Parathyroid adenoma (tissue), 2 donors: ENCODE measurements at regions not wholly inside any gene's neighbourhood (a gene's known extent, or its start where the extent isn't known, plus 50 kb on each side); places are given as distances from the start of the nearest gene placed in this dataset.

Experiments
- H2AFZ ChIP-seq: fragments of 300-600 bp; sonication (generic); one replicate; pipeline ENCODE4 v1.7.0; 2017; ENCODE audit warnings: antibody characterized with exemption, mild to moderate bottlenecking
- H3K27ac ChIP-seq: fragments of 300-600 bp; sonication (generic); one replicate; pipeline ENCODE4 v1.7.0; 2017
- H3K27me3 ChIP-seq: fragments of 300-600 bp; sonication (generic); one replicate; pipeline ENCODE4 v1.7.0; 2017; ENCODE audit warnings: low read length; ENCODE audit not compliant: control insufficient read depth, insufficient read depth
- H3K36me3 ChIP-seq: fragments of 300-600 bp; sonication (generic); one replicate; pipeline ENCODE4 v1.7.0; 2017; ENCODE audit warnings: low read length; ENCODE audit not compliant: control insufficient read depth, insufficient read depth
- H3K4me1 ChIP-seq: fragments of 300-600 bp; sonication (generic); one replicate; pipeline ENCODE4 v1.7.0; 2017; ENCODE audit warnings: control low read depth
- H3K4me2 ChIP-seq: fragments of 300-600 bp; sonication (generic); one replicate; pipeline ENCODE4 v1.7.0; 2017; ENCODE audit warnings: low read length
- H3K4me3 ChIP-seq: fragments of 300-600 bp; sonication (generic); one replicate; pipeline ENCODE4 v1.7.0; 2017; ENCODE audit warnings: low read depth, low read length
- H3K79me2 ChIP-seq: fragments of 300-600 bp; sonication (generic); one replicate; pipeline ENCODE4 v1.7.0; 2017; ENCODE audit warnings: control low read depth
- H3K9ac ChIP-seq: fragments of 300-600 bp; sonication (generic); one replicate; pipeline ENCODE4 v1.7.0; 2017; ENCODE audit warnings: mild to moderate bottlenecking
- H3K9me3 ChIP-seq: fragments of 300-600 bp; sonication (generic); one replicate; pipeline ENCODE4 v1.7.0; 2017; ENCODE audit warnings: low read length; ENCODE audit not compliant: control insufficient read depth
- TF ChIP-seq, protein P1 (sequence below): fragments of 300-600 bp; sonication (generic); IDR thresholded peaks from one replicate; pipeline ENCODE4 v1.7.0; 2017; ENCODE audit warnings: antibody characterized with exemption, mild to moderate bottlenecking
- donor health status: primary hyperparathyroidism.

DNA sequence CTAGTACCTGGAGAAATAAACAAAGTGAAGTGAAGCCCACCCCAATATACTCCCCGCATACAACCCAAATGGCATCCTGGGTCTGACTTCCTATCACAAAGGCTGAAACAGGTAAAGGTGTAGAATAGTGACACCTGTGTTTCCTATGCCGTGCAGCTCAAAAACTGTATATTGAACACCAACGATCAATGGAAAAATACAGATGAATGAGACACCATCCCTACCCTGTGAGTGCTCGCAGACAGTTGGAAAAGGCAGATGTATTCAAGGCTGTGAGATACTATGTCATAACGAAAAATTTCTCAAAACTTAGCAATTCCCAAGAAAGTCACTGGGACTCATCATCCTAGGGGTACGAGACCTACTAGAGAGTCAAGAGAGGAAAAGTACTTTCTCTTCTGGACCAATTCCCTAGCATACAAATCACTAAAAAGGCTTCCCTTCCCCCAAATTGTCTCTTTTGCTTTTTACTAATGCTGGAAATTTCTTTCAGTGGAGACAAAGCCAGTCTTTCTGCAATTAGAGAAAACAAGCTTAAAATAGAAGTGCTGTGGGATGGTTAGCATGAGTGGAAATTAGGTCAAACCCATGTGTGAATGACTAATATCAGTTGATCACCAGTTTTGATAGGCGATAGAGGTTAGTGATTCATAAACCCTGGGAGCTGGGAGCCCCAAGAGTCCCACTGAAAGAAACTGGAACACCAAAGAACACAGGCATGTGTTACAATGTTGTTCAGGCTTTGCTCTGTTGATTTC is 249.7 kb downstream of the SPTSSA start:
- H3K4me2 ChIP-seq, result no peak overlapping the region
- no peaks in the 10 kb centered on the region for H3K27me3 ChIP-seq
- no peak overlapping the region for H3K4me3 ChIP-seq
- H3K36me3 ChIP-seq, result no peaks in the 10 kb centered on the region
- no peak overlapping the region for H3K27ac ChIP-seq
- H3K9me3 ChIP-seq, result no peaks in the 10 kb centered on the region
- no peaks in the 10 kb centered on the region for H3K79me2 ChIP-seq
- TF ChIP-seq, protein P1, sequence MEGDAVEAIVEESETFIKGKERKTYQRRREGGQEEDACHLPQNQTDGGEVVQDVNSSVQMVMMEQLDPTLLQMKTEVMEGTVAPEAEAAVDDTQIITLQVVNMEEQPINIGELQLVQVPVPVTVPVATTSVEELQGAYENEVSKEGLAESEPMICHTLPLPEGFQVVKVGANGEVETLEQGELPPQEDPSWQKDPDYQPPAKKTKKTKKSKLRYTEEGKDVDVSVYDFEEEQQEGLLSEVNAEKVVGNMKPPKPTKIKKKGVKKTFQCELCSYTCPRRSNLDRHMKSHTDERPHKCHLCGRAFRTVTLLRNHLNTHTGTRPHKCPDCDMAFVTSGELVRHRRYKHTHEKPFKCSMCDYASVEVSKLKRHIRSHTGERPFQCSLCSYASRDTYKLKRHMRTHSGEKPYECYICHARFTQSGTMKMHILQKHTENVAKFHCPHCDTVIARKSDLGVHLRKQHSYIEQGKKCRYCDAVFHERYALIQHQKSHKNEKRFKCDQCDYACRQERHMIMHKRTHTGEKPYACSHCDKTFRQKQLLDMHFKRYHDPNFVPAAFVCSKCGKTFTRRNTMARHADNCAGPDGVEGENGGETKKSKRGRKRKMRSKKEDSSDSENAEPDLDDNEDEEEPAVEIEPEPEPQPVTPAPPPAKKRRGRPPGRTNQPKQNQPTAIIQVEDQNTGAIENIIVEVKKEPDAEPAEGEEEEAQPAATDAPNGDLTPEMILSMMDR, result no peak
- H3K9ac ChIP-seq, result no peak overlapping the region
- no peaks in the 10 kb centered on the region for H3K4me1 ChIP-seq
- no peak overlapping the region for H2AFZ ChIP-seq

- TF ChIP-seq, protein P1, result no peak
- Histone ChIP-seq H3K79me2 (no peaks in the 10 kb centered on the region), H3K27ac (no peak overlapping the region), H3K36me3 (no peaks in the 10 kb centered on the region), H3K4me1 (no peaks in the 10 kb centered on the region), H3K9me3 (no peaks in the 10 kb centered on the region), H2AFZ (no peak overlapping the region), H3K27me3 (no peaks in the 10 kb centered on the region), H3K9ac (no peak overlapping the region), H3K4me3 (no peak overlapping the region), H3K4me2 (no peak overlapping the region)
These were observed 250.3 kb downstream of the SPTSSA start for GRCh38 chr14:34211732-34212131.

DNA sequence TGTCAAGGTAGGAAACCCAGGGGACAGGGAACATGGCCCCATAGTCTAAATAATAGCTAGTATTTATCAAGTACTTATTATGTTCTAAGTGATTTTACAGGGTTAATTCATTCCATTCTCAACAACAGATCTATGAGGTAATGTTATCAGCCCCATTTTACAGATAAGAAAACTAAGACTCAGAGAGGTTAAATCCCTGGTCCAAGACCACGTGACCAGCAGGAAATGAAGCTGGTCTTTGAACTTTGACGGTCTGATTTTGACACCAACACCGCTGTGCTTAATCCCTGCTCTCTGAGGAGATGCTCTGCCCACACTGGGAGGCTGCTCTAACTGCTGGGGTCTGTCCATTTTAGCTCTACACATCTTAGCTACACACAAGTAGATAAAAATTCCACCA is 253.5 kb downstream of the SPTSSA start:
- no peaks in the 10 kb centered on the region for H3K4me1 ChIP-seq
- TF ChIP-seq, protein P1, result no peak
- H2AFZ ChIP-seq, result no peak overlapping the region
- H3K4me2 ChIP-seq, result no peak overlapping the region
- H3K27ac ChIP-seq, result no peak overlapping the region
- no peaks in the 10 kb centered on the region for H3K79me2 ChIP-seq
- no peaks in the 10 kb centered on the region for H3K27me3 ChIP-seq
- no peaks in the 10 kb centered on the region for H3K36me3 ChIP-seq
- no peaks in the 10 kb centered on the region for H3K9me3 ChIP-seq
- no peak overlapping the region for H3K9ac ChIP-seq
- no peak overlapping the region for H3K4me3 ChIP-seq

DNA sequence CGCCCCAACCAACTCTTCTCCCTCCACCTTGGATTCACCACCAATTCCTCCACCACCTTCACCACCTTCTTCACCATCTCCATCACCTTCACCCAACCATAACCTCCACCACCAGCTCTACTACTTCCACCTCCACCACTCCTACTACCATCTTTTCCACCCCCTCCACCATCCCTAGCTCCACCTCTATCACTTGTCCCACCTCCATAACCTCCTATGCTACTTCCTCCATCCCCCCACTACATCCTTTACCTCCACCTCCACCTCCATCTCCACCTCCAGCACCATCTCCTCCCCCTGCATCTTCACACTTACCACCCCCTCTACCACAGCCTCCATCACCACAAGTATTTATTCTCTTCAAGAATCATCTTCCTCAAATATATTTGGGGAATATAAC is 254.9 kb upstream of the EGLN3 start:
- H3K4me3 ChIP-seq, result no peak overlapping the region
- no peaks in the 10 kb centered on the region for H3K27me3 ChIP-seq
- TF ChIP-seq, protein P1, result no peak
- no peak overlapping the region for H3K27ac ChIP-seq
- no peaks in the 10 kb centered on the region for H3K4me1 ChIP-seq
- no peak overlapping the region for H2AFZ ChIP-seq
- no peaks in the 10 kb centered on the region for H3K79me2 ChIP-seq
- no peak overlapping the region for H3K9ac ChIP-seq
- no peak overlapping the region for H3K4me2 ChIP-seq
- H3K36me3 ChIP-seq, result no peaks in the 10 kb centered on the region
- no peaks in the 10 kb centered on the region for H3K9me3 ChIP-seq

- H3K9ac ChIP-seq, result no peak overlapping the region
- H3K36me3 ChIP-seq, result no peaks in the 10 kb centered on the region
- H2AFZ ChIP-seq, result no peak overlapping the region
- no peak overlapping the region for H3K4me2 ChIP-seq
- TF ChIP-seq, protein P1, result no peak
- H3K4me3 ChIP-seq, result no peak overlapping the region
- H3K27ac ChIP-seq, result no peak overlapping the region
- no peaks in the 10 kb centered on the region for H3K27me3 ChIP-seq
- H3K79me2 ChIP-seq, result no peaks in the 10 kb centered on the region
- H3K4me1 ChIP-seq, result no peaks in the 10 kb centered on the region
- no peaks in the 10 kb centered on the region for H3K9me3 ChIP-seq
These were observed 253.9 kb upstream of the EGLN3 start for GRCh38 chr14:34204774-34205173.
